ENCODE measurements at regions not wholly inside any gene's neighbourhood (a gene's known extent, or its start where the extent isn't known, plus 50 kb on each side); places are given as distances from the start of the nearest gene placed in this dataset.

- Histone ChIP-seq H3K4me3 (ENCODE audit: low read length) (no peak overlapping the region), H3K27ac (ENCODE audit: low read length) (no peak overlapping the region), H3F3A (ENCODE audit: low read length, unreplicated experiment) (no peaks in the 10 kb centered on the region), H2AFZ (ENCODE audit: low read length) (no peak overlapping the region), H3K9ac (ENCODE audit: low read length) (no peak overlapping the region), H3K4me1 (ENCODE audit: insufficient read depth, low read length) (peaks cover 15% of the 10 kb centered on the region), H3K79me2 (ENCODE audit: low read length) (no peaks in the 10 kb centered on the region), H3K36me3 (ENCODE audit: low read depth, low read length) (no peaks in the 10 kb centered on the region), H4K20me1 (ENCODE audit: low read length) (no peaks in the 10 kb centered on the region), H3K9me3 (ENCODE audit: low read length) (no peaks in the 10 kb centered on the region), H3K9me2 (replicated peaks; ENCODE audit: low read length) (no peaks in the 10 kb centered on the region), H3K27me3 (ENCODE audit: low read length) (no peaks in the 10 kb centered on the region), H3K4me2 (ENCODE audit: low read length) (no peak overlapping the region)
- ChIA-PET POLR2A (ENCODE audit: unreplicated experiment) (no interaction called here), CTCF (no interaction called here)
- no peak for ATAC-seq
- DNase-seq: no peak
- BruUV-seq (replicated peaks): no TSS peak
- intact Hi-C loops (cut with micrococcal nuclease): no loop called here
- TF ChIP-seq CTCF (conservative IDR thresholded peaks at IDR 0.05; ENCODE audit: low read depth, low read length) (no peak), EZH2phosphoT487 (IDR thresholded peaks at IDR 0.05; ENCODE audit: borderline replicate concordance, low read length) (no peak), EZH2 (IDR thresholded peaks at IDR 0.05; ENCODE audit: low read length, unreplicated experiment) (no peak)
These were observed 281.7 kb downstream of the KLF6 start for GRCh38 chr10:3503299-3503698.

- Histone ChIP-seq H4K20me1 (ENCODE audit: low read length) (no peaks in the 10 kb centered on the region), H3K79me2 (ENCODE audit: low read length) (no peaks in the 10 kb centered on the region), H3K36me3 (ENCODE audit: low read depth, low read length) (no peaks in the 10 kb centered on the region), H3F3A (ENCODE audit: low read length, unreplicated experiment) (no peaks in the 10 kb centered on the region), H3K9me2 (replicated peaks; ENCODE audit: low read length) (no peaks in the 10 kb centered on the region), H3K4me3 (ENCODE audit: low read length) (no peak overlapping the region), H3K4me2 (ENCODE audit: low read length) (no peak overlapping the region), H3K9ac (ENCODE audit: low read length) (no peak overlapping the region), H3K9me3 (ENCODE audit: low read length) (no peaks in the 10 kb centered on the region), H3K4me1 (ENCODE audit: insufficient read depth, low read length) (peaks cover 15% of the 10 kb centered on the region), H3K27me3 (ENCODE audit: low read length) (no peaks in the 10 kb centered on the region), H3K27ac (ENCODE audit: low read length) (no peak overlapping the region), H2AFZ (ENCODE audit: low read length) (no peak overlapping the region)
- POLR2A ChIA-PET (ENCODE audit: unreplicated experiment): no interaction called here
- intact Hi-C loops (cut with micrococcal nuclease): no loop called here
- DNase-seq: peak; percentile 62
- CTCF ChIA-PET: no interaction called here
- peak; percentile 35; the same call in 1 of the 2 replicates for ATAC-seq
- no peak for TF ChIP-seq EZH2phosphoT487 (IDR thresholded peaks at IDR 0.05; ENCODE audit: borderline replicate concordance, low read length)
- BruUV-seq (replicated peaks): no TSS peak
These were observed 282.3 kb downstream of the KLF6 start for GRCh38 chr10:3502673-3503072.

GRCh38 chr10:3500408-3500856, 284.6 kb downstream of the KLF6 start:
- DNase-seq: no peak
- POLR2A ChIA-PET (ENCODE audit: unreplicated experiment): no interaction called here

More at GRCh38 chr10:3500408-3500856, 284.6 kb downstream of the KLF6 start:
- H3F3A ChIP-seq (ENCODE audit: low read length, unreplicated experiment): no peaks in the 10 kb centered on the region
- no peaks in the 10 kb centered on the region for H3K27me3 ChIP-seq (ENCODE audit: low read length)
- no peak overlapping the region for H3K4me3 ChIP-seq (ENCODE audit: low read length)
- H4K20me1 ChIP-seq (ENCODE audit: low read length): no peaks in the 10 kb centered on the region
- CTCF ChIA-PET: no interaction called here
- TF ChIP-seq EZH2phosphoT487 (IDR thresholded peaks at IDR 0.05; ENCODE audit: borderline replicate concordance, low read length) (no peak), EZH2 (IDR thresholded peaks at IDR 0.05; ENCODE audit: low read length, unreplicated experiment) (no peak), CTCF (conservative IDR thresholded peaks at IDR 0.05; ENCODE audit: low read depth, low read length) (no peak)
- intact Hi-C loops (cut with micrococcal nuclease): no loop called here
- no peaks in the 10 kb centered on the region for H3K79me2 ChIP-seq (ENCODE audit: low read length)
- H3K36me3 ChIP-seq (ENCODE audit: low read depth, low read length): no peaks in the 10 kb centered on the region
- H3K27ac ChIP-seq (ENCODE audit: low read length): no peak overlapping the region
- H3K9me3 ChIP-seq (ENCODE audit: low read length): no peaks in the 10 kb centered on the region
- H3K4me1 ChIP-seq (ENCODE audit: insufficient read depth, low read length): peaks cover 15% of the 10 kb centered on the region
- no peak overlapping the region for H2AFZ ChIP-seq (ENCODE audit: low read length)
- H3K9me2 ChIP-seq (replicated peaks; ENCODE audit: low read length): no peaks in the 10 kb centered on the region
- no TSS peak for BruUV-seq (replicated peaks)
- H3K4me2 ChIP-seq (ENCODE audit: low read length): no peak overlapping the region
- H3K9ac ChIP-seq (ENCODE audit: low read length): no peak overlapping the region
- no peak for ATAC-seq

Measured in PC-3 (cell line).